ENCODE measurements at regions not wholly inside any gene's neighbourhood (a gene's known extent, or its start where the extent isn't known, plus 50 kb on each side); places are given as distances from the start of the nearest gene placed in this dataset.

DNA sequence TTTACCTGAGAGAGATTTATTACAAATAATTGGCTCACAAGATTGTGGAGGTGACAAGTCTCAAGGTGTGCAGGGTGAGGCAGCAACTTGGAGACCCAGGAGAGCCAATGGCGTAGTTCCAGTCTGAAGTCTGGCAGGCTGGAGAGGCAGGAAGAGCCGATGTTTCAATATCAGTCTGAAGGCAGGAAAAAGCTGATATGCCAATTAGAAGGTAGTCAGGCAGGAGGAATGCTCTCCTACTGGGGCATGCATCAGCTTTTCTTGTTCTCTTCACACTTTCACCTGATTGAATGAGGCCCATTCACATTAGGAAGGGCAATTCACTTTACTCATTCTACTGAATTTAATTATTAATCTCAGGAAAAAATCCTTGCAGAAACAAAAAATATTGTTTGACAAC, 1351.7 kb upstream of the ADGRL3 start:
- no peak for DNase-seq
- Mint-ChIP-seq H3K4me3 (no peak overlapping the region), H3K36me3 (ENCODE audit: low read depth) (no peaks in the 10 kb centered on the region), H3K27ac (no peak overlapping the region), H3K9me3 (peaks cover 13% of the 10 kb centered on the region), H3K4me1 (ENCODE audit: low read depth) (no peaks in the 10 kb centered on the region), H3K27me3 (no peaks in the 10 kb centered on the region)

DNA sequence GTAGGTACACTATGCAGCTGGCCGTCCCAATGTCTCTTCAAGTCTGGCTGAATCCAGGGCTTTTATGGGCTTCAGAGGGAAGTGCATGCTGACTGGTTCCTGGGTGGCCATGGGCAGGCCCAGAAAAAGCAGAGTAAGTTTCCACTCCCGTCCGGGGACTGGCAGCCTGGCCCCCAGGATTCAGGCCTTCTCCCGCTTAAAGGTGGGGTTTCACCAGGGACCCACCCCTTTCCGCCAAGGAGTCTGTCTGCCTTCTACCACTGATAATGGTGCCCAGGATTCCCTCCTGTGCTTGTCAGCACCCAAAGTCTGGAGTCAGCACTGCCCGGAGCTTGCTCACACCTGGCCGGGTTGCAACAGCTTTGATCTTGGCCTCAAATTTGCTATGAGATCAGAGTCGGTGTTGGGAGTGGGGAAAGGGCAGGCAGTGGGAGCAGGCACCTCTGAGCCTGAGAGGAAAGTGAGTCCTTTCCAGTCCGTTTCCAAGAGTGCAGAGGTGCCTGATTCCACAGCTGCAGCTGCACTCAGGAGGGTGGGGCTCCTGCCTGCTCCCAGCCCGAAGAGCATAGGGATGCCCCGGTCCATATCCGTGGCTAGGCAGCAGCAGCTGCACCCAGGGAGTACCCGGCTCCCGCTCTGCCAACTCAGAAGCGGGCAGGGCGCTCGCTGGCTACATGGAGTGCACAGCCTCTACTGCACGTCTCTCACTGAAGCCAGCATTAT, 1344.3 kb upstream of the ADGRL3 start:
- Mint-ChIP-seq H3K4me1 (ENCODE audit: low read depth) (no peaks in the 10 kb centered on the region), H3K27me3 (no peaks in the 10 kb centered on the region), H3K36me3 (ENCODE audit: low read depth) (no peaks in the 10 kb centered on the region), H3K27ac (no peak overlapping the region), H3K4me3 (no peak overlapping the region), H3K9me3 (peaks cover 2% of the 10 kb centered on the region)
- no peak for DNase-seq

- Mint-ChIP-seq H3K27me3 (no peaks in the 10 kb centered on the region), H3K27ac (no peak overlapping the region), H3K4me1 (ENCODE audit: low read depth) (no peaks in the 10 kb centered on the region), H3K36me3 (ENCODE audit: low read depth) (no peaks in the 10 kb centered on the region), H3K4me3 (no peak overlapping the region), H3K9me3 (peaks cover 6% of the 10 kb centered on the region)
- DNase-seq: no peak
These were observed 1331.1 kb upstream of the ADGRL3 start for GRCh38 chr4:59869056-59869455.

DNA sequence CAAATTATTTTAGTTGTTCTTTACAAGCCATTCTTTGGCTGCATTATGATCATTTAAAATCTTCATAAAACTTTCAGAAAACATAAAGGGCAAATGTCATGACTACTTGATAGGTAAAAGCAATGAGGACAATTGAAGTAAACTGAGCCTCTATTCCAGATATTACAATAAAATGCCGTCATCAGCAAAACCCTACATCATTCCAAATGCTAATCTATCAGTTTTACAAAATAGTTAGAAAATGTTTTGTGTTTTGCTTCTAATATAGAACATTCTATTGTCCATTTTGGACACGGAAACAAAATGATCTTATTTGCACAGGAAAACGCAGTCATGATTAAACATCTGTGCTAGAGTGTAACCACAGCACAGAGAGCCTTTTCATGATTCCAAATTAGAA, 1330.6 kb upstream of the ADGRL3 start:
- H3K9me3 Mint-ChIP-seq: peaks cover 6% of the 10 kb centered on the region
- DNase-seq: no peak
- no peaks in the 10 kb centered on the region for H3K27me3 Mint-ChIP-seq
- no peaks in the 10 kb centered on the region for H3K4me1 Mint-ChIP-seq (ENCODE audit: low read depth)
- H3K4me3 Mint-ChIP-seq: no peak overlapping the region
- no peaks in the 10 kb centered on the region for H3K36me3 Mint-ChIP-seq (ENCODE audit: low read depth)
- no peak overlapping the region for H3K27ac Mint-ChIP-seq

DNA sequence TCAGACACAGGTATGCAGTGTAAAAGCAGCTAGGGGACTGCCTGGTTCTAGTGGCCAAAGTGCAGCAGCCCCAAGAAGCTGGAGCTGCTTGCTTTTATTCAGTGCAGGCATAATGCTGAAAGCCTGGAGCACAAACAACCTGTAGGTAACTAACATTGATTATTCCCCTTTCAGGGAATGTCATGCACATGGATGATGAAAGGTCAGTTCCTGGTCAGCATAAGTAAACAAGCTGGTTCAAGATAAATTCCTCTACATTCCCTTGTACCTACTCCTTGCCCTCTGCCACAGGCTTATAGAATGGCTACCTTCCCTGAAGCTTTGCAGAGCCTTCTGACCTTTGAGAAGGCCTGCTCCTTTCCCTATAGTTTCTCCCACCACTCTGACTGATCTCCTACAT, 1318.5 kb upstream of the ADGRL3 start:
- Mint-ChIP-seq H3K27me3 (no peaks in the 10 kb centered on the region), H3K27ac (no peak overlapping the region), H3K4me3 (no peak overlapping the region), H3K4me1 (ENCODE audit: low read depth) (no peaks in the 10 kb centered on the region), H3K36me3 (ENCODE audit: low read depth) (no peaks in the 10 kb centered on the region), H3K9me3 (peaks cover 12% of the 10 kb centered on the region)
- no peak for DNase-seq

DNA sequence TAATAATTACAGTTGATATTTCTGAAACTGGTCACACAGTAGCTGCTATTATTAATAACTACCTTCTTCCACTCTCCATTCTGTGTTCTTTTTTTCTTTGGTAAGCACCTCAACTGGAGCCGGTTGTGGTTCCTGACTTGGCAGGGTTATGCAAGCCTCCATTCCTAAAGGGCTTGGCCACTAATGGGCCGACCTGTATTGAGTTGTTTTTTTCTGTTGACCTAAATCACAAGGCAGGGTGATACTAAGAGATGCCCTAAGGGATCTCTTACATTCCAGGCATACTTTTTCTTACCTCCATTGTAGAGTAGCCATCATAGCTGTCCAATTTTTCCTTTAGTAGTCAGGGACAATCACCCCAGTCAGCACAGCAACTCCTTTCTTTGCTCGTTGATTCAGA, 1295.8 kb upstream of the ADGRL3 start:
- no peaks in the 10 kb centered on the region for H3K27me3 Mint-ChIP-seq
- no peaks in the 10 kb centered on the region for H3K4me1 Mint-ChIP-seq (ENCODE audit: low read depth)
- H3K36me3 Mint-ChIP-seq (ENCODE audit: low read depth): no peaks in the 10 kb centered on the region
- peaks cover 13% of the 10 kb centered on the region for H3K9me3 Mint-ChIP-seq
- no peak overlapping the region for H3K4me3 Mint-ChIP-seq
- no peak for DNase-seq
- no peak overlapping the region for H3K27ac Mint-ChIP-seq

GRCh38 chr4:59920416-59920815, 1279.7 kb upstream of the ADGRL3 start:
- no peak for DNase-seq
- H3K9me3 Mint-ChIP-seq: peaks cover 12% of the 10 kb centered on the region
- no peak overlapping the region for H3K27ac Mint-ChIP-seq
- H3K4me1 Mint-ChIP-seq (ENCODE audit: low read depth): no peaks in the 10 kb centered on the region
- no peaks in the 10 kb centered on the region for H3K36me3 Mint-ChIP-seq (ENCODE audit: low read depth)
- no peak overlapping the region for H3K4me3 Mint-ChIP-seq
- H3K27me3 Mint-ChIP-seq: no peaks in the 10 kb centered on the region

DNA sequence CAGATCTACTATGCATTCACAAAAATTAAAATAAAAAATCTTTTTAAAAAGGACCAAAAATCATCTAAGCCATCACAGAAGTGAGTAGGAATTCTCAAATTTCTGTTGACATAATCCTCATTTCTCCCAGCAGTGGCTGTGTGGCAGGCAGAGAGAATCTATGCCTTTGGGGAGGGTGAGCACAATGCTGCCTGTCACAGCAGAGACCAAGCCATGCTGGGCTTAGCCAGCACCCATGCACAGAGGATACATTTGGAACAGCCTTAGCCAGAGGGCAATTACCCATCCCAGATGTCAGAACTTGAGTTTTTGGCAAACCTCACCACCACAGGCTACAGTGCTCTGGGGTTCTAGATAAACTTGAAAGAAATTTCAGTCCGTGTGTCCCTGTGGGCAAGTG, 1274.8 kb upstream of the ADGRL3 start:
- Mint-ChIP-seq H3K36me3 (ENCODE audit: low read depth) (no peaks in the 10 kb centered on the region), H3K4me3 (no peak overlapping the region), H3K27me3 (no peaks in the 10 kb centered on the region), H3K9me3 (peaks cover 24% of the 10 kb centered on the region), H3K4me1 (ENCODE audit: low read depth) (no peaks in the 10 kb centered on the region), H3K27ac (no peak overlapping the region)
- DNase-seq: no peak

GRCh38 chr4:59936566-59936965, 1263.6 kb upstream of the ADGRL3 start:
- no peak overlapping the region for H3K4me3 Mint-ChIP-seq
- H3K4me1 Mint-ChIP-seq (ENCODE audit: low read depth): no peaks in the 10 kb centered on the region

DNA sequence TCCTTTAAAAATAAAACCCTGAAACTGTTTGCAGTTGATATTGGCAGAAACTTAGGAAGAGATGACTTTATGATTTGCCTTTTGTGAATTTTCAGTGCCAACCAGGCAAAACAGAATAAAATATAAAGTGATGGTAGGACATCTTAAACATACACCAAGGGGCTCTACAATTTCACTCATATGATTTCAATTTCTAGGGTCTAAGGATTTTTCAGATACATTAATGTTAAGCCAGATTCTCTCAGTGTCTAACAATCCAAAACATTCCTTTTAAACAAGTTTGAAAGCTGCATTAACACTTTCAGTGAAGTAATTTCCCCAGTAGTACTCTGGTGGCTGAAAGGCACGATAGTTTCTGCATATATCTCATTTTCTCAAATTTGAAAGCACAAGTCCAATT, 1262.0 kb upstream of the ADGRL3 start:
- Mint-ChIP-seq H3K4me3 (no peak overlapping the region), H3K4me1 (ENCODE audit: low read depth) (no peaks in the 10 kb centered on the region), H3K9me3 (peaks cover 12% of the 10 kb centered on the region), H3K36me3 (ENCODE audit: low read depth) (no peaks in the 10 kb centered on the region), H3K27me3 (no peaks in the 10 kb centered on the region), H3K27ac (no peak overlapping the region)
- no peak for DNase-seq

More at GRCh38 chr4:59936566-59936965, 1263.6 kb upstream of the ADGRL3 start:
- H3K27ac Mint-ChIP-seq: no peak overlapping the region
- no peaks in the 10 kb centered on the region for H3K27me3 Mint-ChIP-seq
- no peaks in the 10 kb centered on the region for H3K36me3 Mint-ChIP-seq (ENCODE audit: low read depth)
- peaks cover 11% of the 10 kb centered on the region for H3K9me3 Mint-ChIP-seq
- no peak for DNase-seq

GRCh38 chr4:59945277-59945676, 1254.8 kb upstream of the ADGRL3 start:
- Mint-ChIP-seq H3K27me3 (no peaks in the 10 kb centered on the region), H3K9me3 (peaks cover 12% of the 10 kb centered on the region), H3K4me3 (no peak overlapping the region), H3K36me3 (ENCODE audit: low read depth) (no peaks in the 10 kb centered on the region), H3K4me1 (ENCODE audit: low read depth) (no peaks in the 10 kb centered on the region), H3K27ac (no peak overlapping the region)
- no peak for DNase-seq

DNA sequence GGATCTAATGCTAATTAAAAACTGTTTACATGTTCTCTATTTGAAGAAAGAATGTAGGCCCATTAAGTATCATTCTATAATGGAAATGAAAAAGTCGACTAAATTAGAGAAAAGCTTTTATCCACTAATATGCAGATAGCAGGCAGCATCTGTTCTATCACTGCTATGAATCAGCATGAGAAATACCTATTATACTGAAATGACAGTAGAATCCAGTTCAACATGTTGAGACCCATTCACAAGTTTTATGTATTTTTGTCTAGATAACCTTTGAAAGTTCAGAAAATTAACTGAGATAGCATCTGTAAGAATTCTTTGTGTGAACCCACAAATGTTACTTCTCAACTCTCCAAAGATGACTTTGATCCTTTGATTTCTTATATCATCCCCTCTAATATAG, 1254.4 kb upstream of the ADGRL3 start:
- Mint-ChIP-seq H3K36me3 (ENCODE audit: low read depth) (no peaks in the 10 kb centered on the region), H3K4me3 (no peak overlapping the region), H3K27ac (no peak overlapping the region), H3K9me3 (peaks cover 14% of the 10 kb centered on the region), H3K4me1 (ENCODE audit: low read depth) (no peaks in the 10 kb centered on the region), H3K27me3 (no peaks in the 10 kb centered on the region)
- no peak for DNase-seq

- Mint-ChIP-seq H3K27me3 (no peaks in the 10 kb centered on the region), H3K4me3 (no peak overlapping the region), H3K27ac (no peak overlapping the region), H3K4me1 (ENCODE audit: low read depth) (no peaks in the 10 kb centered on the region), H3K36me3 (ENCODE audit: low read depth) (no peaks in the 10 kb centered on the region), H3K9me3 (peaks cover 16% of the 10 kb centered on the region)
- DNase-seq: no peak
These were observed 1243.8 kb upstream of the ADGRL3 start for GRCh38 chr4:59956366-59956765.

DNA sequence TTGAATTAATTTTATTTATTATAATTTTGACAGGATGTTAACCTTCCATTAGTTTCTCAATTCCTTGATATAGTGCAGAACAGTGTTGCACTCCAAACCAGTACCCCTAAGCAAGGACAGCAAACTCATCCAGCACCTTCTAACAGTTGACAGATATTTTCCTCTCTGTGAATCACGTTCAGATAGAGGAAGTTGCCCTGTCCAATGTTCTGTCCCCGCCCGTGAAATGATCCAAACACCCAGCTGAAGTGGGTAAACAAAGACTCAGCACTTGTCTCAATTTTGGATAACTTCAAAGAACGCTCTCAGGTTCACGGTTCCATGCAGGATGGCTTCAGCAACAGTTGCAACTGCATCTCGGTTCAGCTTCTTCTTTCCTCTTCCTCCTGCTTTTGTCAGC, 1240.0 kb upstream of the ADGRL3 start:
- no peak for DNase-seq
- H3K4me1 Mint-ChIP-seq (ENCODE audit: low read depth): no peaks in the 10 kb centered on the region
- H3K27me3 Mint-ChIP-seq: no peaks in the 10 kb centered on the region
- H3K9me3 Mint-ChIP-seq: peaks cover 18% of the 10 kb centered on the region
- no peak overlapping the region for H3K4me3 Mint-ChIP-seq
- no peak overlapping the region for H3K27ac Mint-ChIP-seq
- H3K36me3 Mint-ChIP-seq (ENCODE audit: low read depth): no peaks in the 10 kb centered on the region

- Mint-ChIP-seq H3K27me3 (no peaks in the 10 kb centered on the region), H3K4me1 (ENCODE audit: low read depth) (no peaks in the 10 kb centered on the region), H3K27ac (no peak overlapping the region), H3K9me3 (peaks cover 20% of the 10 kb centered on the region), H3K36me3 (ENCODE audit: low read depth) (no peaks in the 10 kb centered on the region), H3K4me3 (no peak overlapping the region)
- DNase-seq: no peak
These were observed 1233.4 kb upstream of the ADGRL3 start for GRCh38 chr4:59966758-59967157.

DNA sequence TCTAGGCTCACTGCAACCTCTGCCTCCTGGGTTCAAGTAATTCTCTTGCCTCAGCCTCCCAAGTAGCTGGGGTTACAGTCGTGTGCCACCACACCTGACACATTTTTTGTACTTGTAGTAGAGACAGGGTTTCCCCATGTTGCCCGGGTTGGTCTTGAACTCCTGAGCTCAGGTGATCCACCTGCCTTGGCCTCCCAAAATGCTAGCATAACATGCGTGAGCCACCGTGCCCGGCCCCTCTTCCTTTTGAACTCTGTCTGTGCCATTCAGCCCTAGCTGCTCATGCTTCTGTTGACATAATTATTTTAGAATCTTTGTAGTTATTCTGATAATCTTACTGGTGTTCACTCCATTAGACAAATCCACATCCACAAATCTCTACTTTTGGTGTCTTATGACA, 1231.3 kb upstream of the ADGRL3 start:
- no peaks in the 10 kb centered on the region for H3K4me1 Mint-ChIP-seq (ENCODE audit: low read depth)
- no peaks in the 10 kb centered on the region for H3K36me3 Mint-ChIP-seq (ENCODE audit: low read depth)

More for the DNA sequence above, 1231.3 kb upstream of the ADGRL3 start:
- Mint-ChIP-seq H3K27me3 (no peaks in the 10 kb centered on the region), H3K4me3 (no peak overlapping the region), H3K9me3 (peaks cover 11% of the 10 kb centered on the region), H3K27ac (no peak overlapping the region)
- DNase-seq: no peak
